ENCODE measurements at regions not wholly inside any gene's neighbourhood (a gene's known extent, or its start where the extent isn't known, plus 50 kb on each side); places are given as distances from the start of the nearest gene placed in this dataset.
A peak's percentile ranks its signal among the peaks of the same experiment; 100 is the strongest.

DNA sequence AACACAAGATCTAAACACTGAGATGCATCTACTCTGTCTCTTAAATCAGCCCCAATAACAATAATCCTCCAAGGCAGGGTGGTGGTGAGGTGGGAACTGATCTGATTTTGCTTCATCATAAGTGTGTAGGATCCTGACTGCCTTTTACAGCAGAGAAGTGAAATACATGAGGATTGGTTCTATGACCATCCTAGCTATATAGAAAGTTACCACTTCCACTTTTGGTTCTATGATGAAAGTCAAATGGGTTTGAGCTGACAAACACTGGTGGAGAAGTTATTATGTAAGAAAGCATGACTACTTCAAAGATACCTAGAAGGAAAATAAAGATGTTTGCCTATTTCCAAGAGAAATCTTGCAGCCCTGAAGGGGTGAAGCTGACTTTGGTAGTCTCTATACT is 181.6 kb downstream of the NKX6-1 start:
- TF ChIP-seq POLR2A (IDR thresholded peaks at IDR 0.05; ENCODE audit: low read depth, low read length) (no peak), POLR2AphosphoS5 (IDR thresholded peaks at IDR 0.05; ENCODE audit: low read depth, low read length) (no peak), TAF1 (IDR thresholded peaks at IDR 0.05; ENCODE audit: low read depth, low read length) (no peak), PAX5 (IDR thresholded peaks at IDR 0.05; ENCODE audit: insufficient read depth, low read length, severe bottlenecking) (no peak), SPI1 (IDR thresholded peaks at IDR 0.05; ENCODE audit: low read depth, low read length) (peak; percentile 43; the same call in 1 of the 2 replicates)
